ENCODE measurements at regions not wholly inside any gene's neighbourhood (a gene's known extent, or its start where the extent isn't known, plus 50 kb on each side); places are given as distances from the start of the nearest gene placed in this dataset.

DNA sequence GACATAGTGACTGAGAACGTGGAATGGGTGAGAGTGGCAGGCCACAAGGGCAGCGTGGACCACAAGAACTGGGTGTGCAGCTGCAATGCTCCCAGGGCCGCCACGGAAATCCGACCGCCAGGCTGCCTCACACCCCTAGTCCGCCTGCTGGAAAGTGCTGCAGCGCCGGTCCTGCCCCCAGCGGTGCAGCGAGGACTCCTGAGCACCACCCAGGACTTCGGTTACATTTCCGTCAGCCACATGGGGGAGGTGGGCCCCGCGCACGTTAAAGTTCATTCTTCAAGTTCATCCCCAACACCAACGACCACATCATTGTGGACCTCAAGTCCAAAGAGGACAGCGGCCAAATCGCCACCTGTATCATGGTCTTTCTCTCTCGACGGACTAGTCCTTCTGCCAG lies 126.1 kb upstream of the CARMIL1 start:
- Histone ChIP-seq H4K5ac (ENCODE audit: insufficient read length, low read depth, low read length) (no peak overlapping the region), H3K23me2 (ENCODE audit: low read depth, low read length) (no peaks in the 10 kb centered on the region), H2BK120ac (replicated peaks; ENCODE audit: low read depth, low read length) (no peak overlapping the region), H3K9ac (replicated peaks in 1 of 4; ENCODE audit: extremely low read depth in 1 of 4, low read depth in 3 of 4, low read length in 3 of 4) (no peak overlapping the region), H3K9me3 (ENCODE audit: insufficient read depth in 2 of 2, low read depth in 1 of 2, low read length in 1 of 2) (peaks cover 13 to 15% of the 10 kb centered on the region in 2 experiments), H2AK5ac (ENCODE audit: low read depth, low read length) (no peak overlapping the region), H2BK20ac (ENCODE audit: low read length) (no peak overlapping the region), H3K18ac (ENCODE audit: extremely low read depth, low read length) (no peak overlapping the region), H3K14ac (ENCODE audit: insufficient read length) (no peak overlapping the region), H4K20me1 (replicated peaks in 1 of 2; ENCODE audit: control insufficient read depth in 1 of 2, insufficient read depth in 2 of 2, low read length in 2 of 2) (no peaks in the 10 kb centered on the region), H3K4me1 (replicated peaks in 1 of 4; ENCODE audit: control insufficient read depth in 3 of 4, insufficient read depth in 4 of 4, low read length in 3 of 4) (no peaks in the 10 kb centered on the region), H2BK15ac (ENCODE audit: low read length) (no peak overlapping the region), H3K79me2 (ENCODE audit: control insufficient read depth in 1 of 2, insufficient read depth in 2 of 2, low read length in 2 of 2) (no peaks in the 10 kb centered on the region), H3K56ac (replicated peaks; ENCODE audit: insufficient read length, low read depth, low read length) (no peak overlapping the region), H3K4ac (replicated peaks; ENCODE audit: insufficient read length, low read depth, low read length) (no peak overlapping the region), H4K91ac (replicated peaks; ENCODE audit: insufficient read length, low read length) (no peak overlapping the region), H3K27me3 (replicated peaks in 1 of 4; ENCODE audit: control insufficient read depth in 3 of 4, extremely low read depth in 1 of 4, insufficient read depth in 3 of 4, low read length in 3 of 4) (no peaks in the 10 kb centered on the region), H3K27ac (ENCODE audit: low read depth, low read length) (no peak overlapping the region), H3K23ac (ENCODE audit: insufficient read length) (no peak overlapping the region), H3K79me1 (ENCODE audit: low read depth, low read length) (no peaks in the 10 kb centered on the region), H4K8ac (ENCODE audit: extremely low read depth, insufficient read depth, low read length) (no peak overlapping the region), H2BK12ac (ENCODE audit: low read depth, low read length) (no peak overlapping the region), H3K4me2 (ENCODE audit: insufficient read depth in 1 of 2, low read depth in 2 of 2, low read length in 2 of 2) (no peak overlapping the region), H2AFZ (ENCODE audit: low read length) (no peak overlapping the region), H3K36me3 (ENCODE audit: control insufficient read depth in 2 of 4, insufficient read depth in 4 of 4, low read length in 3 of 4) (no peaks in the 10 kb centered on the region), H2BK5ac (ENCODE audit: low read depth, low read length) (no peak overlapping the region), H3K4me3 (ENCODE audit: extremely low read depth in 1 of 4, insufficient read depth in 2 of 4, low read depth in 3 of 4, low read length in 4 of 4) (no peak overlapping the region)
- POLR2A ChIA-PET (ENCODE audit: partially characterized antibody): no interaction called here
- CTCF ChIA-PET (ENCODE audit: partially characterized antibody): no interaction called here
- 93% methylated on average over 21 of the region's 21 CpGs; no CpG with 5 or more reads in 1 of the 2 experiments for WGBS, 2 experiments (ENCODE audit: extremely low coverage in 1 of 2, insufficient coverage in 1 of 2, insufficient read length in 1 of 2, insufficient replicate concordance in 2 of 2, low coverage in 1 of 2, low lambda C conversion rate in 2 of 2, missing lambda C conversion rate in 1 of 2)
- no peak for FAIRE-seq
- DNase-seq (ENCODE audit: low read depth in 1 of 2, low spot score in 2 of 2): no peak
- TF ChIP-seq KDM4A (IDR thresholded peaks at IDR 0.05; ENCODE audit: low read depth, low read length, severe bottlenecking) (no peak), SP2 (IDR thresholded peaks at IDR 0.05; ENCODE audit: low read length) (no peak), TAF7 (optimal IDR thresholded peaks at IDR 0.05; ENCODE audit: borderline replicate concordance, low read depth, low read length) (no peak), RBBP5 (IDR thresholded peaks at IDR 0.05; ENCODE audit: borderline replicate concordance, low read depth, low read length) (no peak), RFX5 (IDR thresholded peaks at IDR 0.05; ENCODE audit: borderline replicate concordance, low read depth, low read length) (no peak), SIN3A (conservative IDR thresholded peaks at IDR 0.05 in 1 of 2, IDR thresholded peaks at IDR 0.05 in 1 of 2; ENCODE audit: low read depth in 1 of 2, low read length in 2 of 2) (no peak), CREB1 (IDR thresholded peaks at IDR 0.05) (no peak), MAFK (IDR thresholded peaks at IDR 0.05; ENCODE audit: low read depth, low read length) (no peak), RNF2 (IDR thresholded peaks at IDR 0.05; ENCODE audit: borderline replicate concordance, low read depth, low read length, missing control alignments, poor library complexity, severe bottlenecking) (no peak), BACH1 (IDR thresholded peaks at IDR 0.05; ENCODE audit: low read length) (no peak), CBX8 (IDR thresholded peaks at IDR 0.05; ENCODE audit: borderline replicate concordance, low read depth, low read length) (no peak), BCL11A (IDR thresholded peaks at IDR 0.05; ENCODE audit: low read depth in 2 of 2, low read length in 2 of 2) (no peak), JUND (IDR thresholded peaks at IDR 0.05; ENCODE audit: low read length) (no peak), GTF2F1 (IDR thresholded peaks at IDR 0.05; ENCODE audit: borderline replicate concordance, low read depth, low read length) (no peak), CEBPB (IDR thresholded peaks at IDR 0.05; ENCODE audit: low read depth, low read length) (no peak), CHD2 (IDR thresholded peaks at IDR 0.05; ENCODE audit: low read length) (no peak)

Data from H1 (cell line).